Natural killer cell (primary cell): ENCODE measurements at regions not wholly inside any gene's neighbourhood (a gene's known extent, or its start where the extent isn't known, plus 50 kb on each side); places are given as distances from the start of the nearest gene placed in this dataset.

Experiments
- ATAC-seq, 3 donors: fragments of 150-1000 bp in 2 of 3; fragments of 200-7000 bp in 1 of 3; cut with Tn5 transposase; 1 replicate in 1 of 3; 2 replicates in 2 of 3; pipeline ENCODE4 v1.10.0; 2021; ENCODE audit warnings: mild to moderate bottlenecking in 2 of 3, moderate library complexity in 2 of 3
- DNase-seq, 2 donors: peaks; one replicate each; pipeline versions ENCODE4 v3.0.0 to v3.0.0-alpha.2; 2013 to 2021; ENCODE audit warnings: mixed read lengths in 1 of 2
- H3K27ac ChIP-seq: one replicate; pipeline ENCODE4 v1.5.1; 2013; ENCODE audit warnings: mild to moderate bottlenecking, low read length
- H3K27me3 ChIP-seq: one replicate; pipeline ENCODE4 v1.6.1; 2013; ENCODE audit warnings: low read length; ENCODE audit not compliant: control insufficient read depth, insufficient read depth
- H3K36me3 ChIP-seq: one replicate; pipeline ENCODE4 v1.6.1; 2013; ENCODE audit warnings: low read length; ENCODE audit not compliant: control insufficient read depth, insufficient read depth
- H3K4me1 ChIP-seq: one replicate; pipeline ENCODE4 v1.6.1; 2013; ENCODE audit warnings: low read length; ENCODE audit not compliant: control insufficient read depth, insufficient read depth
- H3K4me3 ChIP-seq: one replicate; pipeline ENCODE4 v1.5.1; 2013; ENCODE audit warnings: low read length
- H3K9me3 ChIP-seq: one replicate; pipeline ENCODE4 v1.6.1; 2013; ENCODE audit warnings: low read length; ENCODE audit not compliant: control insufficient read depth, insufficient read depth
- H3K27ac Mint-ChIP-seq, 2 donors: one replicate each; pipeline ENCODE4 v1.8.0; 2022; ENCODE audit warnings: mild to moderate bottlenecking in 2 of 2, mixed read lengths in 2 of 2, moderate library complexity in 1 of 2
- H3K27me3 Mint-ChIP-seq, 2 donors: one replicate each; pipeline ENCODE4 v1.8.0; 2022; ENCODE audit warnings: low read depth in 2 of 2, mixed read lengths in 2 of 2
- H3K36me3 Mint-ChIP-seq: one replicate; pipeline ENCODE4 v1.8.0; 2022; ENCODE audit warnings: mixed read lengths
- H3K4me1 Mint-ChIP-seq, 2 donors: one replicate each; pipeline ENCODE4 v1.8.0; 2022; ENCODE audit warnings: mixed read lengths in 2 of 2
- H3K4me3 Mint-ChIP-seq: one replicate; pipeline ENCODE4 v1.8.0; 2022; ENCODE audit warnings: mild to moderate bottlenecking, moderate library complexity, mixed read lengths
- H3K9me3 Mint-ChIP-seq, 2 donors: one replicate each; pipeline ENCODE4 v1.8.0; 2022; ENCODE audit warnings: mixed read lengths in 2 of 2
- CTCF ChIP-seq: fragments of 200-600 bp; IDR thresholded peaks from one replicate; pipeline ENCODE4 v1.8.0; 2022; ENCODE audit warnings: antibody characterized with exemption
- WGBS: methylation state at CpG from one replicate; pipeline ENCODE4 v1.1.7; 2013; ENCODE audit warnings: missing lambda C conversion rate; ENCODE audit not compliant: insufficient coverage; 5-methylcytosine and 5-hydroxymethylcytosine counted together
- intact Hi-C: fragments of 100-400 bp; cut with micrococcal nuclease; formaldehyde crosslinking; loops from one replicate; pipeline ENCODE4 v1.14.2; 2022

GRCh38 chr13:108500711-108501110, 128.7 kb upstream of the MYO16 start:
- intact Hi-C loops: no loop called here
- ATAC-seq: no peak
- no peak overlapping the region for H3K27ac ChIP-seq
- no peak for TF ChIP-seq CTCF
- Mint-ChIP-seq H3K4me1 (no peaks in the 10 kb centered on the region), H3K4me3 (no peak overlapping the region), H3K27me3 (peaks cover 20 to 25% of the 10 kb centered on the region in 2 donors), H3K36me3 (no peaks in the 10 kb centered on the region), H3K27ac (no peak overlapping the region), H3K9me3 (peaks cover 0 to 4% of the 10 kb centered on the region in 2 donors)
- H3K27me3 ChIP-seq: peaks cover 4% of the 10 kb centered on the region
- WGBS: 75% methylated on average over 6 of the region's 6 CpGs
- H3K36me3 ChIP-seq: no peaks in the 10 kb centered on the region
- no peak for DNase-seq
- H3K9me3 ChIP-seq: no peaks in the 10 kb centered on the region
- H3K4me1 ChIP-seq: no peaks in the 10 kb centered on the region
- H3K4me3 ChIP-seq: no peak overlapping the region

GRCh38 chr13:108508263-108508662, 121.1 kb upstream of the MYO16 start:
- peaks cover 0 to 6% of the 10 kb centered on the region in 2 donors for H3K9me3 Mint-ChIP-seq
- Histone ChIP-seq H3K9me3 (no peaks in the 10 kb centered on the region), H3K27ac (no peak overlapping the region), H3K27me3 (no peaks in the 10 kb centered on the region), H3K4me3 (no peak overlapping the region), H3K36me3 (no peaks in the 10 kb centered on the region), H3K4me1 (no peaks in the 10 kb centered on the region)
- intact Hi-C loops: no loop called here
- DNase-seq: peak in 1 of 2 donors; percentile 44
- no peak for TF ChIP-seq CTCF
- H3K4me3 Mint-ChIP-seq: no peak overlapping the region
- H3K27ac Mint-ChIP-seq: no peak overlapping the region
- H3K27me3 Mint-ChIP-seq: no peaks in the 10 kb centered on the region
- WGBS: 10% methylated on average over 1 of the region's 1 CpG
- no peaks in the 10 kb centered on the region for H3K4me1 Mint-ChIP-seq
- peaks cover 9% of the 10 kb centered on the region for H3K36me3 Mint-ChIP-seq
- no peak for ATAC-seq

- no peak overlapping the region for H3K27ac Mint-ChIP-seq
- no peaks in the 10 kb centered on the region for H3K36me3 ChIP-seq
- no peaks in the 10 kb centered on the region for H3K36me3 Mint-ChIP-seq
- no CpG with 5 or more reads among the region's 1 CpG for WGBS
- no peaks in the 10 kb centered on the region for H3K4me1 ChIP-seq
- no peak for ATAC-seq
- no peaks in the 10 kb centered on the region for H3K9me3 ChIP-seq
- no peak for TF ChIP-seq CTCF
- no peak for DNase-seq
- peaks cover 12 to 14% of the 10 kb centered on the region in 2 donors for H3K9me3 Mint-ChIP-seq
- H3K27me3 Mint-ChIP-seq: no peaks in the 10 kb centered on the region
- H3K27ac ChIP-seq: no peak overlapping the region
- H3K4me1 Mint-ChIP-seq: no peaks in the 10 kb centered on the region
- intact Hi-C loops: no loop called here
- H3K27me3 ChIP-seq: no peaks in the 10 kb centered on the region
- H3K4me3 Mint-ChIP-seq: no peak overlapping the region
- no peak overlapping the region for H3K4me3 ChIP-seq
These were observed 103.6 kb upstream of the MYO16 start for GRCh38 chr13:108525827-108526226.

- no peaks in the 10 kb centered on the region for H3K9me3 ChIP-seq
- no peaks in the 10 kb centered on the region for H3K4me1 ChIP-seq
- H3K27ac Mint-ChIP-seq: no peak overlapping the region
- no peak overlapping the region for H3K4me3 Mint-ChIP-seq
- no peaks in the 10 kb centered on the region for H3K36me3 Mint-ChIP-seq
- 100% methylated on average over 1 of the region's 4 CpGs for WGBS
- peaks cover 15 to 17% of the 10 kb centered on the region in 2 donors for H3K9me3 Mint-ChIP-seq
- no peaks in the 10 kb centered on the region for H3K4me1 Mint-ChIP-seq
- H3K36me3 ChIP-seq: no peaks in the 10 kb centered on the region
- H3K27me3 Mint-ChIP-seq: no peaks in the 10 kb centered on the region
- no peak for ATAC-seq
- no peaks in the 10 kb centered on the region for H3K27me3 ChIP-seq
- no peak overlapping the region for H3K4me3 ChIP-seq
- DNase-seq: no peak
- no peak overlapping the region for H3K27ac ChIP-seq
- intact Hi-C loops: no loop called here
- TF ChIP-seq CTCF: no peak
These were observed 103.1 kb upstream of the MYO16 start for GRCh38 chr13:108526286-108526685.
